ENCODE measurements at regions not wholly inside any gene's neighbourhood (a gene's known extent, or its start where the extent isn't known, plus 50 kb on each side); places are given as distances from the start of the nearest gene placed in this dataset.

- TF ChIP-seq POLR2A (IDR thresholded peaks at IDR 0.05) = no peak
- no peak for TF ChIP-seq CTCF (IDR thresholded peaks at IDR 0.05)
Observed at GRCh38 chr10:44702531-44702930, 208.6 kb upstream of the TMEM72 start.

All from esophagus squamous epithelium (tissue), 4 donors.